GM19455 (cell line): ENCODE measurements at regions not wholly inside any gene's neighbourhood (a gene's known extent, or its start where the extent isn't known, plus 50 kb on each side); places are given as distances from the start of the nearest gene placed in this dataset.
"Not testable (repeated sequence)": the region's sequence is repeated elsewhere in the genome, so short reads cannot be mapped to it uniquely, and the experiment has no call there.

ENCODE experiments used
- ATAC-seq: cut with Tn5 transposase; IDR thresholded peaks from one replicate; pipeline ENCODE4 v1.9.1; 2021; ENCODE audit not compliant: unreplicated experiment

DNA sequence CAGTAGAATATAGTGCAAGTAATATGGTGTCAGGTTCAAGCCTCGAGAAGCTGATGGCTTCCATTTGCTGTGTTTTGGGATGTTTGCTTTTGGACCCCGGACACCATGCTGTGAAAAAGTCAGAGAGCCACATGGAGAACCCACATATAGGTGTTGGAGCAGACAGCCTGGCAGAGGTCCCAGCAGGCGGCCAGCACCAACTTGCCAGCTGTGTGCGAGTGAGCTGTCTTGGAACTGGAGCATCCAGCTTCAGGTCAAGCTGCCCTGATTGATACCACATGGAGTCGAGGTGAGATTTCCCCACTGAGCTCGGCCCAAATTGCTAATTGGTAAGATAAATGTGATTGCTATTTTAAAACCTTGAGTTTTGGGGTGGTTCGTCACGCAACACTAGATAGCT, 185.7 kb upstream of the TBL1XR1 start:
- no peak for ATAC-seq

DNA sequence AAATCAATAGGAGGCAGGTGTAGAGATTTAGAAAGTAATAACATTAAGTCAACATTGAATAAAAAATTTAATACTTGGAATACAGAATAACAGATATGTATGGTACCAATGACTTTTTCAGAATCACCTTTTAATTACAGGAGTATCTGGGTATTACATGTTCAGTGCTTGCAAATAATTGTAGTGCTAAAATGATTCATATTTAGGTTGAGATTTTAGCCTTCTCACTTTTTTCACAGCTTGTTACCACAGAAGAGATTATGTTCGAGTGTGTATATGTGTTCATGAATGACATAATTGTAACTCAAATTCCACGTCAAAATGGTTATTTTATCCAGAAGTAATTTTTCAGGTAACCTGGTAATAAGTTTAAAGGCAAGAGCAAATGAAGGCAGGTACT, 187.9 kb upstream of the TBL1XR1 start:
- ATAC-seq: no peak

DNA sequence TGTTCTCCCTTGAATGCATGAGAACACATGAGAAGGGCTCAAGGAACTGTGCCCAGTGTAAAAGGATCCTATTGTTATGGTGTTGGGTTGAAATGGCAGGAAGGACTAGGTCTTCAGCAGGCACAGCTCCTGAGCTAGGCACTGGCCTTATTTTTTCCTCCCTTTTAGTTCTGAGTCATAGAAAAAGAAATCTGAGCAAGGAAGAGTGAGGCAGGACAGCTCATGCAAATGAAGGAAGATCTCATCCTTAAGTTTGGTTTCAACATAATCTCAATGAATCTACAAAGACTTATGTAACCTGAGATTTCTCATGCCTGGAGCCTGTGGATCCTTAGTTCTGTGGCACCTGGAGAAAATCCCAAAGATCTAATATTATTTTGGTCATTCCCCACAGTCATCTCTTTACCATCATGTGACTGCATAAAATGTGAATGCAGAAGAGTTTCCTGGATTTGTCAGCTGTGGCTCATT, 188.6 kb upstream of the TBL1XR1 start:
- ATAC-seq: no peak

DNA sequence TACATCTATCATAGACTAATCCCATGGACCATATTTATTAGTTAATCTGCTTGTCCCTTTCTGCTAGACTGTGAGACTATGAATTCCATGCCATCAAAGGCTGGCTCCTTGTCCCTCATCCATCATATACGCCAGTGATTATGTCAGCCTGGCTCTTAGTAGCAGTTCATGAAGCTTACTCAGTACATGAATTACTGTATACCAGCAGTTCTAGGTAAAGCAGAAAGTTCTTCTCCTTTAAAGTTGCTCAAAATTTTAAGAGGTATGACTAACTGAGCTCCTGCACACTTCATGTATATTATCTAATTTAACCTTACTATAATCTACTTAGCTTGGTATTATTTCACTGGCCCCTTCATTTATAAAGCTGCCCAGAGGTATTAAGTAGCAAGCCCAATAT, 190.9 kb upstream of the TBL1XR1 start:
- no peak for ATAC-seq

DNA sequence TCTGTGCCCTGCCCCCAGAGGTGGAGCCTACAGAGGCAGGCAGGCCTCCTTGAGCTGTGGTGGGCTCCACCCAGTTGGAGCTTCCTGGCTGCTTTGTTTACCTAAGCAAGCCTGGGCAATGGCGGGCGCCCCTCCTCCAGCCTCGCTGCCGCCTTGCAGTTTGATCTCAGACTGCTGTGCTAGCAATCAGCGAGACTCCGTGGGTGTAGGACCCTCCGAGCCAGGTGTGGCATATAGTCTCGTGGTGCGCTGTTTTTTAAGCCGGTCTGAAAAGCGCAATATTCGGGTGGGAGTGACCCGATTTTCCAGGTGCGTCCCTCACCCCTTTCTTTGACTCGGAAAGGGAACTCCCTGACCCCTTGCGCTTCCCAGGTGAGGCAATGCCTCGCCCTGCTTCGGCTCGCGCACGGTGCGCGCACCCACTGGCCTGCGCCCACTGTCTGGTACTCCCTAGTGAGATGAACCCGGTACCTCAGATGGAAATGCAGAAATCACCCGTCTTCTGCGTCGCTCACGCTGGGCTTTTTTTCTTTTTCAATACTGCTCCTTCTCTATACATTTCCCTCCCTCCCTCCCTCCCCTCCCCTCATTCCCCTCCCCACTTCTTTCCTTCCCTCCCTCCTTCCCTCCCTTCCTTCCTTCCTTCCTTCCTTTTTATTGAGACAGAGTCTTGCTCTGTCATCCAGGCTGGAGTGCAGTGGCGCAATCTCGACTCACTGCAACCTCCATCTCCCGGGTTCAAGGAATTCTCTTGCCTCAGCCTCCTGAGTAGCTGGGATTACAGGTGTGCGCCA, 197.1 kb upstream of the TBL1XR1 start:
- ATAC-seq: not testable (repeated sequence)

DNA sequence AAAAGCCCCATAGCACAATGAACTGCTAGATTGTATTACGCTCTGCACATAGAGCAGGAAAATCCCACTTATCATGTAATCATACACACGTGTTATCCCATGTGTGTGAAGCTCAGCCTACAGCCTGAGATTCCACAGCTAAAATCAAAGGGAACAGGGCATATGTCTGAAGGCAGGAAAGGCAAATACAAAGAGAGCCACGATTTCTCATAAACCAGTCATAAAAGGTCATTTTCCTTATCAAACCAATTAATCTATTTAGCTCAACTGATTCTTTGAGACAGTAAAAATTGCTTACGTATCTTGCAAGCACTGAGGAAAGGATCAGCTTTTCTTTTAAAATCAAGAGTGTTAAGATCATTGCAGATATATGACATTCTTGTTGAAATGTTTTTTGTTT, 199.5 kb upstream of the TBL1XR1 start:
- ATAC-seq: no peak

DNA sequence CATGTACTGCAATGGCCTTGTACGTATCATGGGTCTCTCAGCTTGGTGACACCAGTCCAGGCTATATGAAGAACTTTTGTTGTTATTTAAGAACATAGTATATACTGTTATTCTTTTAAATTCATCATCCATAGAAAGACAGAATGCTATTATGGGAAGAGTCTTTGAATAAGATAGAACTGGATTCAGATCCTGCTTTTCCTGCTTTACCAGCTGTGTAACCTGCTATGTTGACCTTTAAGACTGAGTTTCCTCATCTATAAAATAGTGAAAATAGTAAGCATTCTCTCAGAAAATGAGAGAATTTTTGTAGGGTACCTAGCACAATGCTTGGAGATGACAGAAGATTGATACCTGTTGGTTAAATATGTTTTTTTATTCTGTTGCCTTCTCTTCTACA, 204.1 kb upstream of the TBL1XR1 start:
- no peak for ATAC-seq

DNA sequence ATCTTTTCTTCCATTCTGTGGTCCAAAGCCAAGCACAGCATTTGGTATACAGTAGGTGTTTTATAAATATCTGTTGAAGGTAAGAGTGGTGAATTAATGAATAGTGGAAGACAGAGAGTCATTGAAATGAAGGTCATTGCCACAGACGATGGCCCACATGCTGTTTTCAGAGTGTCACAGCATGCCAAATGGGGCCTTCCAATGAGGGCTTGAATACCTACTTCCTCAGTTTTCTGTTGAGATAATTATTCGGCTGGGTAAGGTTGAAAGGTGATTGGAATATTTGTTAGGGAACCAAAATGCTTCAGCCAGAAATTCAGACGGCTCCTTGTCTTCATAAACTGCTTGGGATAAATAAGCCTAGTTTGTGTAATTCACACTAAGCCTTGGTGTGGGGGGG, 205.3 kb upstream of the TBL1XR1 start:
- no peak for ATAC-seq

DNA sequence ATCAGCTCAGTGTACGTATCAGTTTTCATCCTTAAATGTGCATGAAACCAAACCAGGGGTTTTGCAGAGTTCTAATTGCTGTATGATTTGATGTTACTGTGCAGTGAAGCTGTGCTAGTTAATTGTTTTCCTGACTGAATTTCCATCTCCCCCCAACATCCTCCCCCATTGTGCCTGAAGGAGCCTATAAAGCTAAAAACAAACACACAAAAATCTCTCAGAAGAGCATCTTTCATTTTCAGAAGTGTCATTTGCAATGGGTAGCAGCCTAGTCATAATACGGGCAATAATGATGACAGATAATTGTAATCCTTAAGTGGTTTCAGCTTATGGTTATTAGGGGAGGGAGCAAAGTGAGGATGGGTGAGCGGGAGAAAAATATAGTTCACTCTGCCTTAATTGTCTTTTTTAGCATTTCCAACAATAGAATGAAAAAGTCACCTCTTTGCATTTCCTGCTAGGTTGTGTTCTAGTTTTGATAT, 207.9 kb upstream of the TBL1XR1 start:
- ATAC-seq: no peak

DNA sequence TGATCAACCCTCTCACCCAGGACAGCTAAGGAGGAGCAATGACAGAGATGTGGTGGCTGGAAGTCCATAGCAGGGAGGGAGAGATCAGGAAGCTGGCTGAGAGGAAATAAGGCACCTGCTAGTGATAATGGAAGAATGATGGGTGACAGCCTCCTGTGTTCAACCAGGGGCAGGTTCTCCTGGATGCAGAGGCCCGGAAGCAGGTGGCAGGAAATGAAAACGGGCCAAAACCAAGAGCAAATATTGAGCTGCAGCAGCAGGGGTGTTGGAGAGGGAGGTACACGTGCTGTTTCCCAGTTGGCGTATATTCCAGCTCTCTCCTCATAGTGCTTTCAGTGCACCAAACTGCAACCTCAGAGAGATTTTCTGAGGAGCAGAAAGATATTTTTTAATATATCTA, 213.4 kb upstream of the TBL1XR1 start:
- ATAC-seq: no peak

DNA sequence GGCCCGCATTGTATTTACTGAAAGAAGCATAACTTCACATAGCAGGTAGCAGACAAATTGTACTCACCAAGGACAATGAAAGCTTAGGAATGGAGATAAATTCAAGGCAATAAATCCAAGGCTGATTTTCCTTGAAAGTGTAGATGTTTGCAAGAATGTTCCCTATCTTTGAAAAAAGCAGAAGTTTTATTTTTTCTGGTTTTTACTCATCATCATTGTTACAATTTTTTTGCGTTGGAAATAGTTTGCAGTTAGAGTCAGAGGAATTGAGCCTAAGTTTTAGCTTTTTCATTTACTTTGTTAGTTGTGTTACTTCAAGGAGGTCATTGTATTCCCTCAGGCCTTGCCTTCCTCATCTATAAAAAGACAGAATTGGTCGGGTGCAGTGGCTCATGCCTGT, 213.9 kb upstream of the TBL1XR1 start:
- ATAC-seq: no peak

DNA sequence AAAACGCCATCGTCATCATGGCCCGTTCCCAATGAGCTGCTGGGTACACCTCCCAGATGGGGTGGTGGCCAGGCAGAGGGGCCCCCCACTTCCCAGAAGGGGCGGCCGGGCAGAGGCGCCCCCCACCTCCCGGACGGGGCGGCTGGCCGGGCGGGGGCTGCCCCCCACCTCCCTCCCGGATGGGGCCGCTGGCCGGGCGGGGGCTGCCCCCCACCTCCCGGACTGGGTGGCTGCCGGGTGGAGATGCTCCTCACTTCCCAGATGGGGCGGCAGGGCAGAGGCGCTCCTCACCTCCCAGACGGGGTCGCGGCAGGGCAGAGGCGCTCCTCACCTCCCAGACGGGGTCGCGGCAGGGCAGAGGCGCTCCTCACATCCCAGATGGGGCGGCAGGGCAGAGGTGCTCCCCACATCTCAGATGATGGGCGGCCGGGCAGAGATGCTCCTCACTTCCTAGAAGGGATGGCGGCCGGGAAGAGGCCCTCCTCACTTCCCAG, 215.4 kb upstream of the TBL1XR1 start:
- not testable (repeated sequence) for ATAC-seq

DNA sequence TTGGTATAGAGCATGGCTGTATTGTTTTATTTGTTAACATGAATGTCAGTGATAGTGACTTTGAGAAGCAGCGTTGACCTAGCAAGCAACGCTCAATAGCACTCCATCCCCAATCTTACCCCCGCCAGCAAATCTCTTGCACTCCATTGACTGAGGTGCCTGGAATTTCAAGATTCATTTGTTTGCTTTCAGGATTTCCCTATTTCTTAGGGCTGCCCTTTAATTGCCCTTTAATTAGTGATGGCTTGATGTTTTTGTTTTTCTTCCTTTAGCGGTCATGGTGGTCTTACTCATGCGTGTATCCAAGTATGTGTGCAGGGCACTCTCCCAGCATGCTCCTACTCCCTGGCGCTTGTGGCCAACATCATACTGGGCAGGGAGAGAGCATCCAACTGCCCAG, 216.8 kb upstream of the TBL1XR1 start:
- ATAC-seq: no peak

DNA sequence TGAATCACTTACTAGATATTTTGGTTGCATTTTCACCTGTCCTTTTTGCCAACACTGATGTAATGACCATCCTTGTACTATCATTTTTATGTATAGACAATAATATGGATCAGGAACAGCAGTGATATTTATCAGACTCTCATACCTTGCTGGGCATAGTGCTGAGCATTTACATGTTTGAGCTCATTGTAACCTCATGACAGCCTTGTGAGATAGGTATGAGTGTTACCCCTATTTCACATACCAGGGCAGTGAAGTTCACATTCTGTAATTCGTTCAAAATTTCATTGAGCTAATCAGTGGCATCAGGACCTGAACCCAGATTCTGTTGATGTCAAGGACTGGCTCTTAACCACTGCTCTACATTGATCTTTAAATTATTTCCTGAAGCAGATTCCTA, 221.5 kb upstream of the TBL1XR1 start:
- ATAC-seq: no peak

DNA sequence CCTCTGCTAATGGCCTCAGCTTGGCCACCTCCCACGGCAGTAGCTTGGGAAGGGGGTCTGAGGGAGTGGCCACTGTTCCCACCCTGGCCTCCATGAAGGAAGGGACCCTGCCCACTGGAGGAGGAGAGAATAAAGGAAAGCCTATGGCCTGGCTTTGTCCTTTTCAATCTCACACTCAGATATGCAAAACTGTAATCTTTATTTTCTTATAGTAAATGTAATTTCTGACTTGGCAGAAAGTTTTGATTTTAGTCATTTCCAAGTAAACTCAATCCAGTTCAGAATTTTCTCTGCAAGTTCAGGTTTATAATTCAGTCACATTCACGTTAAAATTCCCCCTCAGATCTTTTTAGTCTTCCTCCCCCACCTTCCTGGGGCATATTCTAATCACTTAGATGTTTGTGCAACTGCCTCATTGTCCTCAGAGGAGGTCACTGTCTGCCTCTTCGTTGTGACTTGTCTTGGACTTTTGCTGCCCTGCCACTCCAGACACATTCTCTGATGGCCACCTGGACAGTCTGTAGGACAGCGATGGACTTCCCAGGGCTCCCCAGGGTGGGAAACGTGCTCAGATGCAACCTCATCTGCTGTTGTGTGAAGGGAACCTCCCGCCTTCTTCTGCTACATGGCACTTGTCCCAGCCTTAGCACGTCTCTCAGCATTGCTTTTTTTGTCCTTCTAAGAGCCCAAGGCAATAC, 222.8 kb upstream of the TBL1XR1 start:
- ATAC-seq: no peak

DNA sequence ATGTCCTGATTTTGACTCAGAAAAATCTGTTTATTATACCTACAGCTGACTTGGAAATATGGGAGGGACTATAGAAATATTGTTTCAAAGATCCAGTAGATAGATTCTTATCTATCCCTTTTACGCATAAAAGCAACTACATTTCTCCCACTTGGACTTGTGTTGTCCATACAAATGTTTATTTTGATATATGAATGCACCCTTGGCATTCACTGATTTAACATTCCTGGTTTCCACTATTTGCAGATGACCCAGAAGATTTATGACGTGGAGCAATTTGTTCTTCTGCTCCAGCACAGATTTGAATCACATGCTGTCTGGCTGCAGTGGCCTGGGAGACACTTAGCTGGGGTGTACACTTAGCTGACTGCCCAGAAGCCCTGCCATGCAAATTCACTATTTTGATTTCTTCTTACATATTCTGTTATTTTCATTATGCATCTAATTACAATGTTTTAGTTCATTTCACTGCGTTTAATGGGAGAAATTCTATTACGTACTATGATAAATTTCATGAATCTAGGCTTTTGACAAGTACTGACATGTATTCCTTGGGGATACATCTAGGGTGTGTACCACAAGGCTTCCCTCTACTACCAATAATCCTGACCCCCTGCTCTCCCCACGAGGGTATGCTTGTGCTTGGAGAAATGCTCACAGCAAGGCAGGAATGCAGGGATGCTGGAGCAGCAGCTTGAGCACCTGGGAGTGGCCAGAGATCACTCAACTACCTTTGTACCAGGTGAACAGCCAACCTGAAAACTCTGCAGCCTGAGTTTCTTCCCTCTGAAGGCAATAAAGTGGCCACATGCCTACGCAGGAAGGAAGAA, 223.6 kb upstream of the TBL1XR1 start:
- no peak for ATAC-seq

DNA sequence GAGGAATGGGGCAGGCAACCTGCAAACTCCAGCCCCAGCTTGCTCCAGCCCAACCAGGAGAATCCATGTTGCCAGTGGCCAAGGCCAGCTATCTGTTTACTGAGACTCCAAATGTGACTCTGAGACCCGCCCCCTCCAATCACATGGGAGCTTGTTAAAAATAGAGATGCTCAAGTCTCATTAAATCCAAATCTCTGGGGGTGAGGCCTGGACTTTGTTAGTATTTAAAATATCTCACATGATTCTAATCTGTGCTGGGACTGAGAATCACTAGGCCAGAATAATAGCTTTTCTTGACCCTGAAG, 224.2 kb upstream of the TBL1XR1 start:
- ATAC-seq: no peak

DNA sequence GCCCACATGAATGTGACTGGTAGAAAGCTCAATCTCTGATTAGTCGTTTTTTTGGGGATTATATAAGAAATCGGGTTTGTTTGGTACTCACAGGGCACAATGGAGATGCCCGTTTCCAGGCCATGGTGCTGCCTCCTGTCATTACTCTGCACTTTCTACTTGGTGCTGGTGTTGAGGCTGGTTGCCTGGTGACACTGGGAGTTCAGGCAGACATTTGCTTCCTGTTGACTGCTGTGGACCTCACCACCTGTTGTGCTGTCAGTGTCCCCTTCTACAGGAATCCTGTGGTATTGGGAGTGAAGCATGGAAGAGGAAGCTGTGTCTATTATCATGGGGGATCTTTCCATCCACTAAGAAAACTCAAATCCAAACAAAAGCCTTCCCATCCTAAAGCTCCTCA, 227.2 kb upstream of the TBL1XR1 start:
- ATAC-seq: no peak

DNA sequence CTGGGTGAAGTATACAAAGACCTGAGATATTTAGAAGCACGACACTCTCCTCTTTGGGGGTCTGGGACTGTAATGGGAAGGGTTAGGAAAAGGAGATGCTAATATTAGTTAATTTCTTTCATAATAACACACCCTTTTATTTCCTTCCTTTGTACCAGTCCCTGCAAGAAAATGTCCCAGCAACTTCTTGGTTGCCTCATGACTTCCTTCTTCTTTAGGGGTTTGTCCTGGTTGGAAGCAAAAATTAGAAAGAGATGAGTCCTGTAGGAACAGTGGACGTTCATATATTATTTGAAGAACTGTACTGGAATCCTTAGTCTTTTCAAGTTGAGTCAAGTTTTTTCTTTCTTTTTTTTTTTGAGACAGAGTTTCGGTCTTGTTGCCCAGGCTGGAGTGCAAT, 227.8 kb upstream of the TBL1XR1 start:
- no peak for ATAC-seq

DNA sequence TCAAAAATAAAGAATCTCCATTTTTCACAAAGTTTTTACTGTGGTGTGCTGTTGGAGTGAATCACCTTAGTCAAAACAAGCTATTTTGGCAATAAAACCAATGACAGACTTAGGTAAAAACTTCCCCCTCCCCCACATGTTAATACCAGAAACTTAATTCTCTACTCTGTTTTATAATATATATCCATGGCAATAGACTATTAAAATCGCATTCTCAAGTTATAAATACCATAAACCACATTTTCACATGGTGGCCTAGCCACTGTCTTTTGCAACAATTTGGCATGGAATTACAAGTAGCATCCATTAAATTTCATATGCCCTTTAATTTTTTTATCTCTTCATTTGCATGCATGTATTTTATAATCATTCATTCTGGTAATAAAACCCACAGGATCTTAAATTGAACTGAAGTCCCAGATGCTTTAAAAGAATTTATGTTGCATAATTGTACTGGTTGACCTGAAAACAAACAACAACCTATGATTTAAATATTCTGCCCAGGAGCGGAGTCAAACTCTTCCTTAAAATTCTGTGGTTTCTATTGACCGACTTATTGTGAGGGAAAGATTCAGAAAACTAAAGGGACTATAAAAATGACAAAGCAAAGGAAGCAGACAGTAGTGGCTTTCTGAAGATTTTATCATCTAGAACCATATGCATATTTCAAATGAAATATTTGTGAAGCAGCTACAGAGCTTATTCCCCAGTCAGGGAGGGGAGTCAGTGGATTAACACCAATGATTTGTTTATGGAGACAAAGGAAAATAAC, 229.0 kb upstream of the TBL1XR1 start:
- ATAC-seq: no peak
